ENCODE measurements at regions not wholly inside any gene's neighbourhood (a gene's known extent, or its start where the extent isn't known, plus 50 kb on each side); places are given as distances from the start of the nearest gene placed in this dataset.

DNA sequence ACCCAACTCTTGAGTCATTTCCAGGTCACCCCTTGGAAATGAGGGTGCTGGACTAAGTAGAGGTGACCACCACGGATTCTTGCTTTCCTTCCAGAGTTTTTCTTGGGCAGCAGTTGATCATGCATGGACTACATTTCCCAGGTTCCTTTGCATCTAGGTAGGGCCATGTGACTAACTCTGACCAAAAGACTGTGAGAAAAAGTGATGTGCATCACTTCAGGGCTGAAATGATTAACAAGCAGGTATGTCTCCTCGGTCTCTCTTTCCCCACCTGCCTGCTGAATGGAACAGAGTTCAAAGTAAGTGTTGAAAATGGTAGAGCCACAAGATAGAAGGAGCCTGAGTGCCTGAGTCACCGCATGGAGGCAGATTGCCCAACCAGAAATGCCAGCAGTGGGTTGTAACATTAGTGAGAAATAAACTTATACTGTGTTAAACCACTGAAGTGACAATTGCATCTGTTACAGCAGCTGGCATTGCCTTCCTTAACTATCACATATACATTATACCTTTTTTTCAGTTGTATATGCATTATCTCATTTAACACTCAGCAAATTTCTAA is 113.5 kb downstream of the MN1 start:
- no peak for DNase-seq (ENCODE audit: low spot score)

GRCh38 chr22:27689664-27690063 is 111.9 kb downstream of the MN1 start:
- DNase-seq (ENCODE audit: low spot score), result no peak

DNA sequence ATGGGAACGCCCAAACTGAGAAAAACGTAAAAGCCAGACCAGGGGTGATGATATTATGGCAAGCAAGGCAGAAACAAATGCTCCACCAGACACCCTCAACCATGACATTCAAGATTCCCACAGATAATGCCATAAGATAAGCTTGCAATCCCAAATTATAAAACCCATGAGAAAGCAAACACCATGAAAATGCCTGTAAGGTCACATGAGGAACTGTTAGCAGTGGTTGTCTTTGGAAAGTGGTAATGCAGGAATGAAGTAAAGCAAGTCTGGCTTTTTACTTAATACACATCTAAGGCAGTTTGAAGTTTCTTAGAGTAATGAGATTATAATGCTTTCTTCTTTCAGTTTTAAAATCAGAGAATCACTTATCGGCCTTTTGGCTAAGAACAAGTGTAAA is 111.0 kb downstream of the MN1 start:
- DNase-seq (ENCODE audit: low spot score), result no peak

DNA sequence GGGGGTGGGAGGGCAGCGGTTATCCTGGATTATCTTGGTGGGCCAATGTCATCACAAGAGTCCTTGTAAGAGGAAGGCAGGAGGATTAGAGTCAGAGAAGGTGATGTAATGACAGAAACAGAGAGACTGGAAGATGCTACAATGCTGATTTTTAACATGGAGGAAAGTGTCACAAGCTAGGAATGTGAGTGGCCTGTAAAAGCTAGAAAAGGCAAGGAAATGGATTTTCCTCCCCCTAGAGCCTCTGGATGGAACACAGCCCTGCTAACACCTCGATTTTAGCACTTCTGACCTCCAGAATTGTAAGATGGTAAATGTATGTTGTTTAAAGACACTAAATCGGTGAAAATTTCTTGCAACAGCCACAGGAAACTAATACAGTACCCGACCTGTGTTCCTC is 109.3 kb downstream of the MN1 start:
- no peak for DNase-seq (ENCODE audit: low spot score)

DNA sequence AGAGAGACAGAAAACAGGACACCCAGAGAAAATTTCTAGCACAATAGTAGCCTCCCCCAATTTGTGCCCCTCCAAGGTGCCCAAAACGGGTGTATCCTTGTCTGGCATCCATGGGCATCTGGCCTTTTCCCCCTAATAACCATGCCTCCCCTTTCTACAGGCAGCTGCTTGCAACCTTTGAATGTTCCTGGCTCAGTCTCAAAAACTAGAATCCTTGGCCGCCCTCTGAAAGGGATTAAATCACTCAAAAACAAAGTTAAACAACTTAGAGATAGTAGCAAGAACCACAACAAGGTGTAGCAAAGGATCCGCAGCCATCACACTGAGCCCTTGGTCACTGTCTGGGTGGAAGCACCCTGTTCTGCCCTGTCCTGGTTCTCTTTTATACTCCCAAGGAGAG is 105.6 kb downstream of the MN1 start:
- DNase-seq (ENCODE audit: low spot score), result no peak

- no peak for DNase-seq (ENCODE audit: low spot score)
Measured at GRCh38 chr22:27697888-27698287, 103.7 kb downstream of the MN1 start.

All from SW480 (cell line).